MM.1S (cell line): ENCODE measurements at regions not wholly inside any gene's neighbourhood (a gene's known extent, or its start where the extent isn't known, plus 50 kb on each side); places are given as distances from the start of the nearest gene placed in this dataset.

Experiments used
- CTCF ChIP-seq: fragments of 300-600 bp; sonication (generic); IDR thresholded peaks from 2 replicates; pipeline ENCODE4 v1.5.1; 2016; ENCODE audit warnings: antibody characterized with exemption, low read length, mixed read lengths
- EZH2phosphoT487 ChIP-seq: fragments of 300-600 bp; sonication (generic); IDR thresholded peaks from 2 replicates; pipeline ENCODE4 v1.6.1; 2018; ENCODE audit warnings: antibody characterized with exemption, low read length

- TF ChIP-seq CTCF (no peak), EZH2phosphoT487 (no peak)
Observed at GRCh38 chr1:164265232-164265631, 293.8 kb upstream of the PBX1 start.
